ENCODE measurements at regions not wholly inside any gene's neighbourhood (a gene's known extent, or its start where the extent isn't known, plus 50 kb on each side); places are given as distances from the start of the nearest gene placed in this dataset.

DNA sequence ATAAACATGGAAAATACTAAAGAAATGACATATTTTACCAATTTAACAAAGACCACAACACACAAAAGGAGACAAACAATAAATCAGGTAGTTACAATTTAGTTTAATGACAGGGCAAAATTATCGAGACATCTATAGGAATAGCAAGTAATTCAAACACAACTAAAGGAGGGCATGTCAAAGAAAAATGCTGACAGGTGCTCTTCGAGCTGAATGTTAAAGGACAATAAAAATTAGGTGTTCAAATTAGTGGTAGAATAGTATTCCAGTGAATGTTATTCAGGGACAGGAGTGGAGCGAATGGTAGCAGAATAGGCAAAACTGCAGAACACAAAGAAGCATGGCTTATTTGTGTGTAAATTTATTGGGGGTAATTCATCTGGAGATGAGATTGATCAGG, 1004.3 kb upstream of the FBXO33 start:
- WGBS, 2 donors, result 76 to 79% methylated on average over 3 of the region's 3 CpGs
- TF ChIP-seq CTCF (IDR thresholded peaks at IDR 0.05) (no peak), POLR2A (IDR thresholded peaks at IDR 0.05) (no peak)
- intact Hi-C loops (cut with DNase I; ENCODE audit: low total_unique reads), result no loop called here

DNA sequence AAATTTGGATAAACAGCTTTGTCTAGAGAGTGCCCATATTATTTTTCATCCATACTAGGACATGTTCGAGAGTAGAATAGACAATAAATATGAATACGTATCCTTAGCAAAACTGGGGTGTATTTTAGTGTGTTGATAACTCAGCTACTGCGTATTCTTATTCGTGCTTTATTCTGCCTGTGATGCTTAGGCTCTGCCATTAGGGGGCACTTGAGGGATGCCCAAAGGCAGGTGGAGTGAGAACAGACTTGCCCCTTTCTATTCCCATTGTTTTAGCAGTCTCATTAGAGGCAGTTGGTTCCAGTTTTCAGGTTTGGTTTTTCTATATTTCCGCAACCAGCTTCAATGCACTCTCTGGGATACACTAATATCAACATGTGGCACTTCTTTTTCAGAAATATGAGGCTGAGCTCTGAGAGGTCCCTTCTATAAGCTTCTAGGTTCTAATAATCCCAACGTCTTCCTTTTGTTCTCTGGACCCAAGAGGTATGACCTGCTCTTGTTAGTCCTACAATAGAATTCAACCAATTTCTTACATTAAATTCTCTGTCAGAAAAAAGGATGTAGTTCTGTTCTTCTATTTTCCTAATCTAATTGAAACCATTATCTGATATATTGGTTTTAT, 985.7 kb upstream of the FBXO33 start:
- TF ChIP-seq POLR2A (IDR thresholded peaks at IDR 0.05) (no peak), CTCF (IDR thresholded peaks at IDR 0.05) (no peak)
- DNase-seq (ENCODE audit: low spot score in 2 of 2), result no peak
- WGBS, 2 donors, result 60 to 62% methylated on average over 6 of the region's 6 CpGs
- no peak overlapping the region for H3K4me3 ChIP-seq (ENCODE audit: low read depth, poor library complexity, severe bottlenecking)
- intact Hi-C loops (cut with DNase I; ENCODE audit: low total_unique reads), result no loop called here

More for the DNA sequence above, 1004.3 kb upstream of the FBXO33 start:
- no peak overlapping the region for H3K4me3 ChIP-seq (ENCODE audit: low read depth, poor library complexity, severe bottlenecking)
- no peak for DNase-seq (ENCODE audit: low spot score in 2 of 2)

- 46 to 51% methylated on average over 2 of the region's 2 CpGs for WGBS, 2 donors
- no peak for DNase-seq (ENCODE audit: low spot score in 2 of 2)
- no peak overlapping the region for H3K4me3 ChIP-seq (ENCODE audit: low read depth, poor library complexity, severe bottlenecking)
- no peak for TF ChIP-seq POLR2A (IDR thresholded peaks at IDR 0.05)
- intact Hi-C loops (cut with DNase I; ENCODE audit: low total_unique reads), result no loop called here
Measured at GRCh38 chr14:40416565-40416964, 984.3 kb upstream of the FBXO33 start.

GRCh38 chr14:40414386-40414785, 982.2 kb upstream of the FBXO33 start:
- TF ChIP-seq POLR2A (IDR thresholded peaks at IDR 0.05), result no peak
- no peak for DNase-seq (ENCODE audit: low spot score in 2 of 2)
- intact Hi-C loops (cut with DNase I; ENCODE audit: low total_unique reads), result no loop called here
- WGBS, 2 donors, result 36 to 42% methylated on average over 2 of the region's 2 CpGs
- H3K4me3 ChIP-seq (ENCODE audit: low read depth, poor library complexity, severe bottlenecking), result no peak overlapping the region

DNA sequence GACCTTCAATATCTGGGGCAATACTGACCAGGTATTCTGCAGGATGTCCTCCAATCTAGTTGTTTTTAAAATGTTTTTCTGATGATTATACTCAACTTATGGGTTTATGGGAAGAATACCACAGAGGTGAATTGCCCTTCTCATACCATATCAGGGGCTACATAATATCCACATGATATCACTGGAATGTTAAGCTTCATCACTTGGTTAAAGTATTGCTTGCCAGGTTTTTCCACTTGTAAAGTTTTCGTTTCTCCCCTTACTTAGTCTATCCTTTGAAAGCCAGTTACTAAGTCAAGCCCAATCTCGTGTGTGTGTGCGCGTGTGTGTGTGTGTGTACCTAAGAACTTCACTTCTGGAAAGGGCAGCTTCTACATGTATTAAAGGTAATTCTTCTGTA, 980.9 kb upstream of the FBXO33 start:
- WGBS, 2 donors, result 62 to 64% methylated on average over 4 of the region's 4 CpGs
- H3K4me3 ChIP-seq (ENCODE audit: low read depth, poor library complexity, severe bottlenecking), result no peak overlapping the region
- TF ChIP-seq CTCF (IDR thresholded peaks at IDR 0.05) (no peak), POLR2A (IDR thresholded peaks at IDR 0.05) (no peak)
- no peak for DNase-seq (ENCODE audit: low spot score in 2 of 2)
- intact Hi-C loops (cut with DNase I; ENCODE audit: low total_unique reads), result no loop called here

DNA sequence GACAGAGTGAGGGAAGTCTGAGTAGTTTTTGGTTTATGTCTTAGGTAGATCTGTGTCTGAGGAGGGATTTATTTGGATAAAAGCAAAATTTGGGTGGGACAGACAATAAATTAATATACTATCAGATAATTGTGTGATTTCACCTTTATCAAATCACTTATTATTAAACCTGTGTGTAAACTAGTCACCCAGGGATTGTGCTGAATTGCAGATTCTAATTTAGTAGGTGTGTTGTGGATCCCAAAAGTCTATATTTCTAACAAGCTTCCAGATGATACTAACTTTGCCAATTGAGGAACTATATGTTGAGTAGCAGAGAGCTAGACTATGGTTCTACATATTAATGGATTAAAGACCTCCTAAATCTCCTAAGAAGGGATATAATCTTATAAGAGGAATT, 978.5 kb upstream of the FBXO33 start:
- no peak for DNase-seq (ENCODE audit: low spot score in 2 of 2)
- TF ChIP-seq POLR2A (IDR thresholded peaks at IDR 0.05) (no peak), CTCF (IDR thresholded peaks at IDR 0.05) (no peak)
- intact Hi-C loops (cut with DNase I; ENCODE audit: low total_unique reads), result no loop called here
- H3K4me3 ChIP-seq (ENCODE audit: low read depth, poor library complexity, severe bottlenecking), result no peak overlapping the region

GRCh38 chr14:40402957-40403356, 970.7 kb upstream of the FBXO33 start:
- intact Hi-C loops (cut with DNase I; ENCODE audit: low total_unique reads), result no loop called here
- H3K4me3 ChIP-seq (ENCODE audit: low read depth, poor library complexity, severe bottlenecking), result no peak overlapping the region
- TF ChIP-seq POLR2A (IDR thresholded peaks at IDR 0.05) (no peak), CTCF (IDR thresholded peaks at IDR 0.05) (no peak)
- DNase-seq (ENCODE audit: low spot score in 2 of 2), result no peak
